HCT116 (cell line): ENCODE measurements at regions not wholly inside any gene's neighbourhood (a gene's known extent, or its start where the extent isn't known, plus 50 kb on each side); places are given as distances from the start of the nearest gene placed in this dataset.

Experiments used
- ATAC-seq: fragments of 200-7000 bp; cut with Tn5 transposase; 2 replicates; pipeline ENCODE4 v1.9.1; 2020; ENCODE audit warnings: mild to moderate bottlenecking, moderate library complexity
- BruUV-seq: library from RNA; stranded (reverse); fragments of 400-500 nt; replicated peaks from 2 replicates; lab custom pipeline; 2021; lab: Mats Ljungman, UMichigan
- CTCF ChIA-PET: fragments of 300-600 bp; sonication (Branson Sonifier 250); formaldehyde crosslinking; loops from one replicate; lab custom pipeline; 2021; ENCODE audit warnings: antibody characterized with exemption; lab: Charles Lee
- POLR2A ChIA-PET: fragments of 300-600, 350-600 bp; sonication (Branson Sonifier 250); formaldehyde crosslinking; loops from one replicate; lab custom pipeline; 2021; ENCODE audit warnings: antibody characterized with exemption; lab: Charles Lee
- RAD21 ChIA-PET, 2 experiments: fragments of 300-600 bp; sonication (Branson Sonifier 250); formaldehyde crosslinking; loops; one replicate each; lab custom pipeline; 2023; ENCODE audit warnings: low total read pairs in 2 of 2; ENCODE audit not compliant: uncharacterized antibody in 2 of 2, unreplicated experiment in 2 of 2, low non-redundant PET in 1 of 2; lab: Charles Lee
- DNase-seq: peaks from one replicate; pipeline ENCODE4 v3.0.0-alpha.2; 2010; ENCODE audit warnings: low read depth, low spot score
- H2AFZ ChIP-seq: fragments of 200-600 bp; shearing (Covaris generic), sonication (generic); 2 replicates; pipeline ENCODE4 v1.6.1; 2017; ENCODE audit warnings: low read depth, mixed run types, mixed read lengths, antibody characterized with exemption, low read length; ENCODE audit not compliant: poor library complexity, severe bottlenecking
- H3K27ac ChIP-seq: 2 replicates; pipeline ENCODE4 v1.5.1; 2012; ENCODE audit warnings: low read depth, low read length
- H3K27me3 ChIP-seq: fragments of 200-600 bp; sonication (generic); 2 replicates; pipeline ENCODE4 v1.6.1; 2016; ENCODE audit warnings: mixed run types, low read length, mixed read lengths; ENCODE audit not compliant: insufficient read depth
- H3K36me3 ChIP-seq, 2 experiments: fragments of 200-500 bp in 1 of 2; fragments of 200-600 bp in 1 of 2; sonication (Bioruptor generic) in 1 of 2; sonication (generic) in 1 of 2; 2 replicates each; pipeline versions ENCODE4 v1.5.1 to v1.6.1; 2014 to 2016; ENCODE audit warnings: low read length in 2 of 2, inconsistent platforms in 1 of 2, mixed read lengths in 1 of 2, mixed run types in 1 of 2; ENCODE audit not compliant: insufficient read depth in 2 of 2, control insufficient read depth in 1 of 2
- H3K4me1 ChIP-seq, 2 experiments: fragments of 200-600 bp in 1 of 2; sonication (generic) in 1 of 2; 2 replicates each; pipeline versions ENCODE4 v1.5.1 to v1.6.1; 2012 to 2017; ENCODE audit warnings: low read length in 2 of 2, inconsistent platforms in 1 of 2, mild to moderate bottlenecking in 1 of 2, mixed read lengths in 1 of 2, mixed run types in 1 of 2, moderate library complexity in 1 of 2; ENCODE audit not compliant: insufficient read depth in 2 of 2, control insufficient read depth in 1 of 2
- H3K4me2 ChIP-seq: fragments of 200-600 bp; sonication (generic); 2 replicates; pipeline ENCODE4 v1.6.1; 2017; ENCODE audit warnings: mixed run types, low read length, mixed read lengths
- H3K4me3 ChIP-seq, 2 experiments: fragments of 200-600 bp in 1 of 2; sonication (generic) in 1 of 2; replicated peaks in 1 of 2; 2 replicates each; pipeline ENCODE4 v1.5.1; 2011 to 2016; ENCODE audit warnings: low read length in 2 of 2, control low read depth in 1 of 2, low read depth in 1 of 2, mild to moderate bottlenecking in 1 of 2, mixed read lengths in 1 of 2, mixed run types in 1 of 2
- H3K79me2 ChIP-seq: fragments of 200-600 bp; sonication (generic); 2 replicates; pipeline ENCODE4 v1.6.1; 2017; ENCODE audit warnings: mild to moderate bottlenecking, mixed run types, low read length, moderate library complexity, mixed read lengths; ENCODE audit not compliant: insufficient read depth
- H3K9ac ChIP-seq: fragments of 200-600 bp; sonication (generic); 2 replicates; pipeline ENCODE4 v1.6.1; 2016; ENCODE audit warnings: low read length, mixed read lengths
- H3K9me2 ChIP-seq: fragments of 200-600 bp; sonication (generic), shearing (Covaris generic); 2 replicates; pipeline ENCODE4 v1.6.1; 2017; ENCODE audit warnings: mixed run types, mild to moderate bottlenecking, moderate library complexity; ENCODE audit not compliant: insufficient read depth
- H3K9me3 ChIP-seq, 2 experiments: fragments of 200-500 bp in 1 of 2; fragments of 200-600 bp in 1 of 2; sonication (Bioruptor generic) in 1 of 2; sonication (generic) in 1 of 2; 2 replicates each; pipeline ENCODE4 v1.6.1; 2014 to 2017; ENCODE audit warnings: low read length in 2 of 2, mixed read lengths in 2 of 2, inconsistent platforms in 1 of 2, low read depth in 1 of 2, mild to moderate bottlenecking in 1 of 2, mixed run types in 1 of 2, moderate library complexity in 1 of 2; ENCODE audit not compliant: control insufficient read depth in 1 of 2, insufficient read depth in 1 of 2
- H4K20me1 ChIP-seq: fragments of 200-600 bp; sonication (generic), shearing (Covaris generic); 2 replicates; pipeline ENCODE4 v1.6.1; 2017; ENCODE audit warnings: mixed run types, mild to moderate bottlenecking, moderate library complexity; ENCODE audit not compliant: insufficient read depth
- CEBPB ChIP-seq: IDR thresholded peaks from 2 replicates; pipeline ENCODE4 v1.6.1; 2012; ENCODE audit warnings: low read depth
- EGR1 ChIP-seq: IDR thresholded peaks from 2 replicates; pipeline ENCODE4 v1.6.1; 2012; ENCODE audit warnings: low read depth
- EZH2 ChIP-seq: fragments of 200-600 bp; sonication (generic); IDR thresholded peaks from 2 replicates; pipeline ENCODE4 v1.6.1; 2017; ENCODE audit warnings: antibody characterized with exemption, mixed run types
- FOSL1 ChIP-seq: IDR thresholded peaks from 2 replicates; pipeline ENCODE4 v1.6.1; 2012; ENCODE audit warnings: low read depth
- JUND ChIP-seq: IDR thresholded peaks from 2 replicates; pipeline ENCODE4 v1.6.1; 2012
- POLR2A ChIP-seq: IDR thresholded peaks from 2 replicates; pipeline ENCODE4 v1.7.0; 2011; ENCODE audit warnings: borderline replicate concordance; ENCODE audit not compliant: insufficient read depth, insufficient read length; ENCODE audit errors: extremely low read depth
- POLR2AphosphoS5 ChIP-seq: IDR thresholded peaks from 2 replicates; pipeline ENCODE4 v1.6.1; 2011; ENCODE audit warnings: mild to moderate bottlenecking, low read depth, low read length, moderate library complexity
- REST ChIP-seq: IDR thresholded peaks from 2 replicates; pipeline ENCODE4 v1.6.1; 2012; ENCODE audit warnings: low read depth
- YY1 ChIP-seq: IDR thresholded peaks from 2 replicates; pipeline ENCODE4 v1.6.1; 2011; ENCODE audit warnings: low read length, low read depth, moderate library complexity, mild to moderate bottlenecking; ENCODE audit not compliant: insufficient replicate concordance; ENCODE audit errors: extremely low read depth
- ZFX ChIP-seq: fragments of 450-650 bp; IDR thresholded peaks from 2 replicates; pipeline ENCODE4 v1.6.1; 2017
- intact Hi-C: fragments of 100-400 bp; cut with micrococcal nuclease; formaldehyde crosslinking; loops from 2 replicates; pipeline ENCODE4 v1.10.0; 2022
- TF ChIP-seq, protein P1 (sequence below), 3 experiments: fragments of 200-600 bp in 1 of 3; sonication (generic) in 1 of 3; IDR thresholded peaks in 2 of 3; conservative IDR thresholded peaks in 1 of 3; 2 replicates each; pipeline ENCODE4 v1.5.1; 2012 to 2017; ENCODE audit warnings: low read depth in 2 of 3, low read length in 2 of 3, antibody characterized with exemption in 1 of 3, borderline replicate concordance in 1 of 3, control low read depth in 1 of 3, mild to moderate bottlenecking in 1 of 3, mixed read lengths in 1 of 3, mixed run types in 1 of 3, moderate library complexity in 1 of 3; ENCODE audit not compliant: insufficient read depth in 1 of 3

DNA sequence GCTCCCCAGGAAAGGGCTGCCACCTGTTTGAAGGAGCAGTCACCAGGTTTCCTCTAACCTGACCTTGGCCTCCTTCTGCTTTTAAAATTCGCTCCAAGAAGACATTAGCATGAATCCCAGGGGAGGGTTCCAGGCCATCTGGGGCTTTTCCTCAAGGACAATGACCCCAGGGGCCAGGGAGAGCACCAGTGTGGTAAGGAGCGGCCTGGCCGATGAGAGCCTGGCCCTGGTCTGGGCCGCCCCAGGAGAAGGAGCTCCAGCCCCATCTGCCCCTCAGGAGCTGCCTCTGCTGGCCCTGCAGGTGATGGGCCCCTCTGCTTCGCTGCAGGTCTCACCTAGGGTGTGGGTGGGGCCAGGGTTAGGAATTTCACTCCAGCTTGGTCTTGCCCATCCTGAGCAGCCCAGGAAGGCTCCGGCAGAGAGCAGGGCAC is 209.2 kb upstream of the TNRC6C start:
- BruUV-seq: no TSS peak
- H4K20me1 ChIP-seq: no peaks in the 10 kb centered on the region
- no peak overlapping the region for H3K27ac ChIP-seq
- TF ChIP-seq REST (no peak), POLR2AphosphoS5 (no peak), YY1 (no peak), EZH2 (no peak), EGR1 (no peak), JUND (no peak), FOSL1 (no peak), CEBPB (no peak), ZFX (no peak), POLR2A (no peak)
- TF ChIP-seq, protein P1, sequence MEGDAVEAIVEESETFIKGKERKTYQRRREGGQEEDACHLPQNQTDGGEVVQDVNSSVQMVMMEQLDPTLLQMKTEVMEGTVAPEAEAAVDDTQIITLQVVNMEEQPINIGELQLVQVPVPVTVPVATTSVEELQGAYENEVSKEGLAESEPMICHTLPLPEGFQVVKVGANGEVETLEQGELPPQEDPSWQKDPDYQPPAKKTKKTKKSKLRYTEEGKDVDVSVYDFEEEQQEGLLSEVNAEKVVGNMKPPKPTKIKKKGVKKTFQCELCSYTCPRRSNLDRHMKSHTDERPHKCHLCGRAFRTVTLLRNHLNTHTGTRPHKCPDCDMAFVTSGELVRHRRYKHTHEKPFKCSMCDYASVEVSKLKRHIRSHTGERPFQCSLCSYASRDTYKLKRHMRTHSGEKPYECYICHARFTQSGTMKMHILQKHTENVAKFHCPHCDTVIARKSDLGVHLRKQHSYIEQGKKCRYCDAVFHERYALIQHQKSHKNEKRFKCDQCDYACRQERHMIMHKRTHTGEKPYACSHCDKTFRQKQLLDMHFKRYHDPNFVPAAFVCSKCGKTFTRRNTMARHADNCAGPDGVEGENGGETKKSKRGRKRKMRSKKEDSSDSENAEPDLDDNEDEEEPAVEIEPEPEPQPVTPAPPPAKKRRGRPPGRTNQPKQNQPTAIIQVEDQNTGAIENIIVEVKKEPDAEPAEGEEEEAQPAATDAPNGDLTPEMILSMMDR (IDR thresholded peaks at IDR 0.05 in 2 of 3, conservative IDR thresholded peaks at IDR 0.05 in 1 of 3; ENCODE audit: borderline replicate concordance in 1 of 3, insufficient read depth in 1 of 3, low read depth in 2 of 3, low read length in 2 of 3): no peak
- no peaks in the 10 kb centered on the region for H3K36me3 ChIP-seq
- intact Hi-C loops: no loop called here
- no peaks in the 10 kb centered on the region for H3K9me2 ChIP-seq
- H2AFZ ChIP-seq: no peak overlapping the region
- POLR2A ChIA-PET: no interaction called here
- H3K9ac ChIP-seq: no peak overlapping the region
- ATAC-seq (no peak; the same call in 1 of the 2 replicates), DNase-seq (no peak)
- RAD21 ChIA-PET: no interaction called here
- CTCF ChIA-PET: no interaction called here
- H3K79me2 ChIP-seq: no peaks in the 10 kb centered on the region
- no peak overlapping the region for H3K4me3 ChIP-seq
- H3K27me3 ChIP-seq: no peaks in the 10 kb centered on the region
- no peak overlapping the region for H3K4me2 ChIP-seq
- H3K9me3 ChIP-seq: no peaks in the 10 kb centered on the region
- peaks cover 0 to 6% of the 10 kb centered on the region in 2 experiments; a peak in 1 of 4 replicates for H3K4me1 ChIP-seq
